Uterus (tissue), 3 donors: ENCODE measurements at regions not wholly inside any gene's neighbourhood (a gene's known extent, or its start where the extent isn't known, plus 50 kb on each side); places are given as distances from the start of the nearest gene placed in this dataset.
"Not testable (repeated sequence)": the region's sequence is repeated elsewhere in the genome, so short reads cannot be mapped to it uniquely, and the experiment has no call there.

ENCODE experiments used
- DNase-seq, 2 donors: peaks; one replicate each; pipeline ENCODE4 v3.0.0-alpha.2; 2019 to 2020
- H3K27ac ChIP-seq, 2 donors: fragments of 200-600 bp; sonication (generic); 1 replicate in 1 of 2; 2 replicates in 1 of 2; pipeline ENCODE4 v1.5.1; 2016 to 2018
- H3K27me3 ChIP-seq, 2 donors: fragments of 200-600 bp; sonication (generic); one replicate each; pipeline ENCODE4 v1.5.1; 2018 to 2019; ENCODE audit warnings: control low read depth in 1 of 2
- H3K36me3 ChIP-seq, 2 donors: fragments of 200-600 bp; sonication (generic); one replicate each; pipeline ENCODE4 v1.5.1; 2019; ENCODE audit warnings: control low read depth in 1 of 2
- H3K4me1 ChIP-seq, 2 donors: fragments of 200-600 bp; sonication (generic); one replicate each; pipeline ENCODE4 v1.5.1; 2018 to 2019; ENCODE audit warnings: control low read depth in 1 of 2
- H3K4me3 ChIP-seq, 2 donors: fragments of 200-600 bp; sonication (generic); 1 replicate in 1 of 2; 2 replicates in 1 of 2; pipeline ENCODE4 v1.5.1; 2018 to 2019; ENCODE audit warnings: mild to moderate bottlenecking in 1 of 2
- H3K9me3 ChIP-seq, 2 donors: fragments of 200-600 bp; sonication (generic); one replicate each; pipeline ENCODE4 v1.5.1; 2019; ENCODE audit warnings: control low read depth in 1 of 2
- CTCF ChIP-seq, 4 experiments: fragments of 200-600 bp in 2 of 4; fragments of 450-650 bp in 2 of 4; sonication (generic) in 2 of 4; IDR thresholded peaks; one replicate each; pipeline ENCODE4 v1.5.1; 2016 to 2019; ENCODE audit warnings: antibody characterized with exemption in 4 of 4, mild to moderate bottlenecking in 2 of 4, moderate library complexity in 1 of 4
- POLR2A ChIP-seq, 2 donors: fragments of 450-650 bp; IDR thresholded peaks; one replicate each; pipeline ENCODE4 v1.6.1; 2016; ENCODE audit warnings: antibody characterized with exemption in 2 of 2, mild to moderate bottlenecking in 1 of 2, moderate library complexity in 1 of 2
- intact Hi-C: fragments of 100-400 bp; cut with DNase I; formaldehyde crosslinking; loops from one replicate; pipeline ENCODE4 v1.15.1; 2023; ENCODE audit warnings: low total_unique reads
- donor health status: DM: yes; HTN: yes; CAD: no.

GRCh38 chr22:34620832-34621231, 445.1 kb upstream of the ISX start:
- TF ChIP-seq POLR2A (IDR thresholded peaks at IDR 0.05): no peak
- no peak for TF ChIP-seq CTCF (IDR thresholded peaks at IDR 0.05)
- H3K27ac ChIP-seq: no peak overlapping the region
- H3K9me3 ChIP-seq: no peaks in the 10 kb centered on the region
- intact Hi-C loops: no loop called here
- no peak overlapping the region for H3K4me3 ChIP-seq
- DNase-seq: no peak
- H3K36me3 ChIP-seq: no peaks in the 10 kb centered on the region
- H3K4me1 ChIP-seq: no peaks in the 10 kb centered on the region
- no peaks in the 10 kb centered on the region for H3K27me3 ChIP-seq

- H3K27me3 ChIP-seq: no peaks in the 10 kb centered on the region
- H3K4me3 ChIP-seq: no peak overlapping the region
- no peak for TF ChIP-seq POLR2A (IDR thresholded peaks at IDR 0.05)
- TF ChIP-seq CTCF (IDR thresholded peaks at IDR 0.05): no peak
- no peaks in the 10 kb centered on the region for H3K4me1 ChIP-seq
- H3K9me3 ChIP-seq: no peaks in the 10 kb centered on the region
- H3K27ac ChIP-seq: no peak overlapping the region
- intact Hi-C loops: no loop called here
- no peak for DNase-seq
- H3K36me3 ChIP-seq: no peaks in the 10 kb centered on the region
These were observed 443.4 kb upstream of the ISX start for GRCh38 chr22:34622602-34623001.

GRCh38 chr22:34623580-34623979, 442.4 kb upstream of the ISX start:
- TF ChIP-seq CTCF (IDR thresholded peaks at IDR 0.05): no peak
- no peak for TF ChIP-seq POLR2A (IDR thresholded peaks at IDR 0.05)
- no peak overlapping the region for H3K4me3 ChIP-seq
- no peak for DNase-seq
- no peak overlapping the region for H3K27ac ChIP-seq
- H3K4me1 ChIP-seq: no peaks in the 10 kb centered on the region
- intact Hi-C loops: no loop called here
- H3K36me3 ChIP-seq: no peaks in the 10 kb centered on the region
- H3K9me3 ChIP-seq: no peaks in the 10 kb centered on the region
- H3K27me3 ChIP-seq: no peaks in the 10 kb centered on the region

GRCh38 chr22:34625892-34626291, 440.1 kb upstream of the ISX start:
- H3K9me3 ChIP-seq, intact Hi-C loops, DNase-seq: not testable (repeated sequence)

GRCh38 chr22:34638128-34638527, 427.8 kb upstream of the ISX start:
- Histone ChIP-seq H3K9me3 (no peaks in the 10 kb centered on the region), H3K36me3 (no peaks in the 10 kb centered on the region), H3K27ac (no peak overlapping the region), H3K4me3 (no peak overlapping the region), H3K4me1 (no peaks in the 10 kb centered on the region), H3K27me3 (no peaks in the 10 kb centered on the region)
- DNase-seq: no peak
- TF ChIP-seq CTCF (IDR thresholded peaks at IDR 0.05) (no peak), POLR2A (IDR thresholded peaks at IDR 0.05) (no peak)
- intact Hi-C loops: no loop called here

More at GRCh38 chr22:34625892-34626291, 440.1 kb upstream of the ISX start:
- H3K27me3 ChIP-seq, H3K36me3 ChIP-seq, H3K27ac ChIP-seq, H3K4me1 ChIP-seq, H3K4me3 ChIP-seq: not testable (repeated sequence)

- H3K4me1 ChIP-seq: no peaks in the 10 kb centered on the region
- intact Hi-C loops: no loop called here
- no peaks in the 10 kb centered on the region for H3K27me3 ChIP-seq
- no peak overlapping the region for H3K27ac ChIP-seq
- H3K4me3 ChIP-seq: no peak overlapping the region
- H3K9me3 ChIP-seq: no peaks in the 10 kb centered on the region
- H3K36me3 ChIP-seq: no peaks in the 10 kb centered on the region
- no peak for TF ChIP-seq POLR2A (IDR thresholded peaks at IDR 0.05)
- TF ChIP-seq CTCF (IDR thresholded peaks at IDR 0.05): no peak
- no peak for DNase-seq
These were observed 426.0 kb upstream of the ISX start for GRCh38 chr22:34639911-34640310.
